ENCODE measurements at regions not wholly inside any gene's neighbourhood (a gene's known extent, or its start where the extent isn't known, plus 50 kb on each side); places are given as distances from the start of the nearest gene placed in this dataset.

- Histone ChIP-seq H3K4me3 (no peak overlapping the region), H3K36me3 (no peaks in the 10 kb centered on the region), H3K4me1 (no peaks in the 10 kb centered on the region), H3K9me3 (no peaks in the 10 kb centered on the region), H3K27me3 (no peaks in the 10 kb centered on the region), H3K27ac (no peak overlapping the region)
- DNase-seq: no peak
- no peak for TF ChIP-seq CTCF (IDR thresholded peaks at IDR 0.05)
- WGBS, 2 donors: 76 to 80% methylated on average over 5 of the region's 5 CpGs
- FAIRE-seq: no peak
- intact Hi-C loops (cut with DNase I): no loop called here
- ATAC-seq: no peak
These were observed 72.3 kb downstream of the RPL22L1 start for GRCh38 chr3:170797685-170798084.

- no peak for ATAC-seq
- TF ChIP-seq CTCF (IDR thresholded peaks at IDR 0.05): no peak
- intact Hi-C loops (cut with DNase I): no loop called here
- DNase-seq: no peak
- FAIRE-seq: no peak
- H3K27me3 ChIP-seq: no peaks in the 10 kb centered on the region
- H3K4me1 ChIP-seq: no peaks in the 10 kb centered on the region
- WGBS, 2 donors: 86 to 89% methylated on average over 1 of the region's 1 CpG
- H3K9me3 ChIP-seq: no peaks in the 10 kb centered on the region
- no peak overlapping the region for H3K27ac ChIP-seq
- no peak overlapping the region for H3K4me3 ChIP-seq
- no peaks in the 10 kb centered on the region for H3K36me3 ChIP-seq
These were observed 77.5 kb downstream of the RPL22L1 start for GRCh38 chr3:170792471-170792870.

- ATAC-seq (no peak), FAIRE-seq (no peak), DNase-seq (no peak)
- H3K4me3 ChIP-seq: no peak overlapping the region
- intact Hi-C loops (cut with DNase I): no loop called here
- H3K9me3 ChIP-seq: no peaks in the 10 kb centered on the region
- no peak overlapping the region for H3K27ac ChIP-seq
- H3K4me1 ChIP-seq: no peaks in the 10 kb centered on the region
- H3K27me3 ChIP-seq: no peaks in the 10 kb centered on the region
- TF ChIP-seq CTCF (IDR thresholded peaks at IDR 0.05): no peak
- no peaks in the 10 kb centered on the region for H3K36me3 ChIP-seq
- WGBS, 2 donors: 66 to 70% methylated on average over 1 of the region's 1 CpG
These were observed 79.3 kb downstream of the RPL22L1 start for GRCh38 chr3:170790647-170791046.

GRCh38 chr3:170787464-170787863 lies 82.5 kb downstream of the RPL22L1 start:
- no peaks in the 10 kb centered on the region for H3K4me1 ChIP-seq
- WGBS, 2 donors: 87 to 95% methylated on average over 2 of the region's 2 CpGs

GRCh38 chr3:170785454-170785853 lies 84.5 kb downstream of the RPL22L1 start:
- H3K4me1 ChIP-seq: no peaks in the 10 kb centered on the region
- ATAC-seq (no peak), FAIRE-seq (no peak), DNase-seq (no peak)
- H3K4me3 ChIP-seq: no peak overlapping the region
- no peak for TF ChIP-seq CTCF (IDR thresholded peaks at IDR 0.05)
- H3K36me3 ChIP-seq: no peaks in the 10 kb centered on the region
- H3K9me3 ChIP-seq: no peaks in the 10 kb centered on the region
- intact Hi-C loops (cut with DNase I): no loop called here
- 87 to 88% methylated on average over 3 of the region's 3 CpGs for WGBS, 2 donors
- no peaks in the 10 kb centered on the region for H3K27me3 ChIP-seq
- no peak overlapping the region for H3K27ac ChIP-seq

More at GRCh38 chr3:170787464-170787863, 82.5 kb downstream of the RPL22L1 start:
- intact Hi-C loops (cut with DNase I): no loop called here
- no peak for TF ChIP-seq CTCF (IDR thresholded peaks at IDR 0.05)
- Histone ChIP-seq H3K27me3 (no peaks in the 10 kb centered on the region), H3K27ac (no peak overlapping the region), H3K36me3 (no peaks in the 10 kb centered on the region), H3K9me3 (no peaks in the 10 kb centered on the region), H3K4me3 (no peak overlapping the region)
- ATAC-seq: no peak
- no peak for FAIRE-seq
- DNase-seq: no peak
